Panc1 (cell line): ENCODE measurements at regions not wholly inside any gene's neighbourhood (a gene's known extent, or its start where the extent isn't known, plus 50 kb on each side); places are given as distances from the start of the nearest gene placed in this dataset.

ENCODE experiments used
- ATAC-seq: fragments of 200-7000 bp; cut with Tn5 transposase; 2 replicates; pipeline ENCODE4 v1.9.1; 2020; ENCODE audit warnings: mild to moderate bottlenecking, moderate library complexity
- BruUV-seq: library from RNA; stranded (reverse); fragments of 400-500 nt; replicated peaks from 2 replicates; lab custom pipeline; 2021; lab: Mats Ljungman, UMichigan
- CTCF ChIA-PET: fragments of 300-600 bp; sonication (Branson Sonifier 250); formaldehyde crosslinking; loops from one replicate; lab custom pipeline; 2022; ENCODE audit warnings: antibody characterized with exemption; lab: Charles Lee
- POLR2A ChIA-PET: fragments of 300-600 bp; sonication (Branson Sonifier 250); formaldehyde crosslinking; loops from one replicate; lab custom pipeline; 2022; ENCODE audit warnings: antibody characterized with exemption; lab: Charles Lee
- DNase-seq: peaks from one replicate; pipeline ENCODE4 v3.0.0-alpha.2; 2010; ENCODE audit warnings: low read depth, low spot score
- H3K27ac ChIP-seq: 2 replicates; pipeline ENCODE4 v1.5.1; 2011; ENCODE audit warnings: mild to moderate bottlenecking, low read length, inconsistent platforms
- H3K27me3 ChIP-seq: fragments of 200-500 bp; sonication (Bioruptor generic); 2 replicates; pipeline ENCODE4 v1.6.0; 2014; ENCODE audit warnings: low read length, inconsistent platforms; ENCODE audit not compliant: control insufficient read depth, insufficient read depth
- H3K36me3 ChIP-seq: fragments of 200-500 bp; sonication (Bioruptor generic); 2 replicates; pipeline ENCODE4 v1.5.1; 2014; ENCODE audit warnings: inconsistent platforms, mild to moderate bottlenecking, low read length, moderate library complexity; ENCODE audit not compliant: control insufficient read depth, insufficient read depth
- H3K4me1 ChIP-seq: 2 replicates; pipeline ENCODE4 v1.5.1; 2011; ENCODE audit warnings: inconsistent platforms, mild to moderate bottlenecking, low read length, moderate library complexity; ENCODE audit not compliant: control insufficient read depth, insufficient read depth
- H3K4me3 ChIP-seq, 2 experiments: 2 replicates each; pipeline ENCODE4 v1.5.1; 2011 to 2012; ENCODE audit warnings: low read depth in 2 of 2, low read length in 2 of 2, mild to moderate bottlenecking in 2 of 2, inconsistent platforms in 1 of 2, moderate library complexity in 1 of 2
- H3K9me3 ChIP-seq: fragments of 200-500 bp; sonication (Bioruptor generic); 2 replicates; pipeline ENCODE4 v1.5.1; 2014; ENCODE audit warnings: low read depth, mild to moderate bottlenecking, inconsistent platforms, low read length, moderate library complexity; ENCODE audit not compliant: control insufficient read depth, insufficient read depth
- POLR2AphosphoS5 ChIP-seq: IDR thresholded peaks from 2 replicates; pipeline ENCODE4 v1.6.1; 2012; ENCODE audit warnings: mild to moderate bottlenecking, low read depth, low read length, moderate library complexity
- SIN3A ChIP-seq: IDR thresholded peaks from 2 replicates; pipeline ENCODE4 v1.6.1; 2012; ENCODE audit warnings: low read depth, mild to moderate bottlenecking, low read length, moderate library complexity, borderline replicate concordance; ENCODE audit not compliant: insufficient read depth
- TCF7L2 ChIP-seq: IDR thresholded peaks from 2 replicates; pipeline ENCODE4 v1.6.1; 2011; ENCODE audit warnings: mild to moderate bottlenecking, low read depth, low read length, inconsistent platforms
- in situ Hi-C: cut with HindIII; loops from 2 replicates; pipeline ENCODE4 v1.10.0; 2016; ENCODE audit warnings: low sequenced_read_pairs, low pct_unique_long_range_greater_than_20kb
- intact Hi-C: fragments of 100-400 bp; cut with micrococcal nuclease; formaldehyde crosslinking; loops from one replicate; pipeline ENCODE4 v1.10.0; 2022; ENCODE audit not compliant: unreplicated experiment
- TF ChIP-seq, protein P1 (sequence below): fragments of 450-650 bp; IDR thresholded peaks from 2 replicates; pipeline ENCODE4 v1.5.1; 2017; ENCODE audit warnings: mild to moderate bottlenecking
- TF ChIP-seq, protein P2 (sequence below), 2 experiments: IDR thresholded peaks; 2 replicates each; pipeline ENCODE4 v1.6.1; 2011 to 2012; ENCODE audit warnings: low read depth in 2 of 2, control low read depth in 1 of 2, low read length in 1 of 2, mild to moderate bottlenecking in 1 of 2, moderate library complexity in 1 of 2; ENCODE audit not compliant: insufficient read depth in 1 of 2

DNA sequence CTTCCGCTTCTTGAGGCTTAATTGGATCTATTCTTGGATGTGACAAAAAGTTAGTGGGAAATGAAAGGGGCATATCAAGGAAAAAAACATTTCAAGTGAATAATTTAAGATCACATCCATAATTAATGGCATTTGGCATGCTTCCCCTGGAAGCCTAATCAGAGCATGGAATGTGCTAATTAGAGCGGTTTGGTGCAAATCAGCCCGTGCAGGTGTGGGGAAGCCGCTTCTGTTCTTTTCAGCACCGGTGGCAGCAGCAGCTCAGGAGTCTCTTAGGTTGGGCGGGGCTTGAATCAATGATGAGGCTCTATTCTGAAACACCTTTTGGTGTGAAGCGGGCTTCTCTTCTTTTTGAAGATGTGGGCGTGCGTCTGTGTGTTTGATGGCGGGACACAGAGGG is 301.2 kb downstream of the LRFN2 start:
- ChIA-PET CTCF (no interaction called here), POLR2A (no interaction called here)
- in situ Hi-C loops (no loop called here), intact Hi-C loops (no loop called here)
- BruUV-seq: no TSS peak
- Histone ChIP-seq H3K27ac (no peak overlapping the region), H3K4me1 (no peaks in the 10 kb centered on the region), H3K27me3 (peaks cover 3% of the 10 kb centered on the region), H3K9me3 (no peaks in the 10 kb centered on the region), H3K4me3 (no peak overlapping the region), H3K36me3 (no peaks in the 10 kb centered on the region)
- no peak for ATAC-seq
- no peak for DNase-seq
- TF ChIP-seq TCF7L2: no peak
- TF ChIP-seq, protein P1, sequence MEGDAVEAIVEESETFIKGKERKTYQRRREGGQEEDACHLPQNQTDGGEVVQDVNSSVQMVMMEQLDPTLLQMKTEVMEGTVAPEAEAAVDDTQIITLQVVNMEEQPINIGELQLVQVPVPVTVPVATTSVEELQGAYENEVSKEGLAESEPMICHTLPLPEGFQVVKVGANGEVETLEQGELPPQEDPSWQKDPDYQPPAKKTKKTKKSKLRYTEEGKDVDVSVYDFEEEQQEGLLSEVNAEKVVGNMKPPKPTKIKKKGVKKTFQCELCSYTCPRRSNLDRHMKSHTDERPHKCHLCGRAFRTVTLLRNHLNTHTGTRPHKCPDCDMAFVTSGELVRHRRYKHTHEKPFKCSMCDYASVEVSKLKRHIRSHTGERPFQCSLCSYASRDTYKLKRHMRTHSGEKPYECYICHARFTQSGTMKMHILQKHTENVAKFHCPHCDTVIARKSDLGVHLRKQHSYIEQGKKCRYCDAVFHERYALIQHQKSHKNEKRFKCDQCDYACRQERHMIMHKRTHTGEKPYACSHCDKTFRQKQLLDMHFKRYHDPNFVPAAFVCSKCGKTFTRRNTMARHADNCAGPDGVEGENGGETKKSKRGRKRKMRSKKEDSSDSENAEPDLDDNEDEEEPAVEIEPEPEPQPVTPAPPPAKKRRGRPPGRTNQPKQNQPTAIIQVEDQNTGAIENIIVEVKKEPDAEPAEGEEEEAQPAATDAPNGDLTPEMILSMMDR: no peak
- TF ChIP-seq, protein P2, sequence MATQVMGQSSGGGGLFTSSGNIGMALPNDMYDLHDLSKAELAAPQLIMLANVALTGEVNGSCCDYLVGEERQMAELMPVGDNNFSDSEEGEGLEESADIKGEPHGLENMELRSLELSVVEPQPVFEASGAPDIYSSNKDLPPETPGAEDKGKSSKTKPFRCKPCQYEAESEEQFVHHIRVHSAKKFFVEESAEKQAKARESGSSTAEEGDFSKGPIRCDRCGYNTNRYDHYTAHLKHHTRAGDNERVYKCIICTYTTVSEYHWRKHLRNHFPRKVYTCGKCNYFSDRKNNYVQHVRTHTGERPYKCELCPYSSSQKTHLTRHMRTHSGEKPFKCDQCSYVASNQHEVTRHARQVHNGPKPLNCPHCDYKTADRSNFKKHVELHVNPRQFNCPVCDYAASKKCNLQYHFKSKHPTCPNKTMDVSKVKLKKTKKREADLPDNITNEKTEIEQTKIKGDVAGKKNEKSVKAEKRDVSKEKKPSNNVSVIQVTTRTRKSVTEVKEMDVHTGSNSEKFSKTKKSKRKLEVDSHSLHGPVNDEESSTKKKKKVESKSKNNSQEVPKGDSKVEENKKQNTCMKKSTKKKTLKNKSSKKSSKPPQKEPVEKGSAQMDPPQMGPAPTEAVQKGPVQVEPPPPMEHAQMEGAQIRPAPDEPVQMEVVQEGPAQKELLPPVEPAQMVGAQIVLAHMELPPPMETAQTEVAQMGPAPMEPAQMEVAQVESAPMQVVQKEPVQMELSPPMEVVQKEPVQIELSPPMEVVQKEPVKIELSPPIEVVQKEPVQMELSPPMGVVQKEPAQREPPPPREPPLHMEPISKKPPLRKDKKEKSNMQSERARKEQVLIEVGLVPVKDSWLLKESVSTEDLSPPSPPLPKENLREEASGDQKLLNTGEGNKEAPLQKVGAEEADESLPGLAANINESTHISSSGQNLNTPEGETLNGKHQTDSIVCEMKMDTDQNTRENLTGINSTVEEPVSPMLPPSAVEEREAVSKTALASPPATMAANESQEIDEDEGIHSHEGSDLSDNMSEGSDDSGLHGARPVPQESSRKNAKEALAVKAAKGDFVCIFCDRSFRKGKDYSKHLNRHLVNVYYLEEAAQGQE (IDR thresholded peaks at IDR 0.05; ENCODE audit: insufficient read depth in 1 of 2, low read depth in 2 of 2, low read length in 1 of 2): no peak
- no peak for TF ChIP-seq SIN3A
- TF ChIP-seq POLR2AphosphoS5: no peak

DNA sequence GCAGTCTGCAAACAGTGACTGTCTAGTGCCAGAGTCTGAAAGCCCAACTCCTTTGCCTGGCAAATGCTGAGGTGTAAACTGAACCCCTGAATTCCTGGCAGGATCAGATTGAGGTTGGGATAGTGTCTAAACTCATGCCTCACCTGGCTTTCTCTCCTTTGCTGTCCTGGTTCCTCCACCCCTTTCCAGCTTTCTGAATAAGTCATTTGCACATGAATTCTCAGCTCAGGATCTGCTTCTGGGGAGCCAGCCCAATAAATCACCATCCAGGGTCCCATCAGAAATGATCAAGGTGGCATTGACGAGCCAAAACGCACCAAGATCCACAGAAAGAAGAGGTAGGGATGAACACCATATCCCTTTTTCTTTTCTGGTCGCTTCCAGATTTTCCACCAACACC is 301.6 kb downstream of the LRFN2 start:
- ChIA-PET POLR2A (no interaction called here), CTCF (no interaction called here)
- H3K27me3 ChIP-seq: peaks cover 3% of the 10 kb centered on the region
- no peak overlapping the region for H3K4me3 ChIP-seq
- BruUV-seq: no TSS peak
- intact Hi-C loops (no loop called here), in situ Hi-C loops (no loop called here)
- TF ChIP-seq TCF7L2 (no peak), POLR2AphosphoS5 (no peak), SIN3A (no peak)
- TF ChIP-seq, protein P2 (IDR thresholded peaks at IDR 0.05; ENCODE audit: insufficient read depth in 1 of 2, low read depth in 2 of 2, low read length in 1 of 2): no peak
- TF ChIP-seq, protein P1: no peak
- no peak overlapping the region for H3K27ac ChIP-seq
- H3K4me1 ChIP-seq: no peaks in the 10 kb centered on the region
- H3K36me3 ChIP-seq: no peaks in the 10 kb centered on the region
- no peaks in the 10 kb centered on the region for H3K9me3 ChIP-seq
- ATAC-seq: no peak
- DNase-seq: no peak
